Activated CD4-positive, alpha-beta T cell treated with anti-CD3 and anti-CD28 coated beads, Interleukin-2, amount 50 U/mL, for 48 hours (primary cell): ENCODE measurements at regions not wholly inside any gene's neighbourhood (a gene's known extent, or its start where the extent isn't known, plus 50 kb on each side); places are given as distances from the start of the nearest gene placed in this dataset.
"Not testable (repeated sequence)": the region's sequence is repeated elsewhere in the genome, so short reads cannot be mapped to it uniquely, and the experiment has no call there.

Experiments
- DNase-seq, 2 experiments: peaks; one replicate each; pipeline ENCODE4 v3.0.0-alpha.2; 2020

GRCh38 chr2:38482710-38483109 lies 105.6 kb upstream of the ATL2 start:
- DNase-seq: not testable (repeated sequence)

- no peak for DNase-seq
These were observed 103.5 kb upstream of the ATL2 start for GRCh38 chr2:38480617-38481016.

- no peak for DNase-seq
These were observed 99.9 kb upstream of the ATL2 start for GRCh38 chr2:38477006-38477405.

- DNase-seq: no peak
These were observed 98.5 kb upstream of the ATL2 start for GRCh38 chr2:38475567-38475881.

GRCh38 chr2:38474715-38475566 lies 97.9 kb upstream of the ATL2 start:
- peak; percentile 17 to 31 for DNase-seq

- DNase-seq: peak; percentile 14 to 18
These were observed 97.0 kb upstream of the ATL2 start for GRCh38 chr2:38474021-38474456.

- no peak for DNase-seq
These were observed 96.4 kb upstream of the ATL2 start for GRCh38 chr2:38473333-38474005.

- no peak for DNase-seq
These were observed 93.0 kb upstream of the ATL2 start for GRCh38 chr2:38470115-38470514.

GRCh38 chr2:38467768-38468455 lies 90.8 kb upstream of the ATL2 start:
- no peak for DNase-seq

GRCh38 chr2:38466876-38467767 lies 90.0 kb upstream of the ATL2 start:
- no peak for DNase-seq

- DNase-seq: no peak
These were observed 89.3 kb upstream of the ATL2 start for GRCh38 chr2:38466409-38466808.

GRCh38 chr2:38465789-38466127 lies 88.7 kb upstream of the ATL2 start:
- DNase-seq: peak in 1 of 2 experiments; percentile 14

- DNase-seq: no peak
These were observed 88.1 kb upstream of the ATL2 start for GRCh38 chr2:38464971-38465788.

- no peak for DNase-seq
These were observed 86.7 kb upstream of the ATL2 start for GRCh38 chr2:38463752-38464151.

- peak; percentile 56 to 72 for DNase-seq
These were observed 85.1 kb upstream of the ATL2 start for GRCh38 chr2:38462121-38462661.

- DNase-seq: no peak
These were observed 84.4 kb upstream of the ATL2 start for GRCh38 chr2:38461470-38461869.

GRCh38 chr2:38460313-38460712 lies 83.2 kb upstream of the ATL2 start:
- no peak for DNase-seq

- DNase-seq: no peak
These were observed 77.0 kb upstream of the ATL2 start for GRCh38 chr2:38454081-38454480.

GRCh38 chr2:38451778-38452177 lies 74.7 kb upstream of the ATL2 start:
- not testable (repeated sequence) for DNase-seq

GRCh38 chr2:38450509-38450908 lies 73.4 kb upstream of the ATL2 start:
- no peak for DNase-seq

- DNase-seq: no peak
These were observed 71.8 kb upstream of the ATL2 start for GRCh38 chr2:38448692-38449410.
